Keratinocyte (primary cell): ENCODE measurements at regions not wholly inside any gene's neighbourhood (a gene's known extent, or its start where the extent isn't known, plus 50 kb on each side); places are given as distances from the start of the nearest gene placed in this dataset.

Experiments
- CTCF ChIP-seq, 3 experiments: IDR thresholded peaks in 1 of 3; conservative IDR thresholded peaks in 1 of 3; optimal IDR thresholded peaks in 1 of 3; 2 replicates in 2 of 3; 3 replicates in 1 of 3; pipeline versions ENCODE3 to v1.5.1; 2011; ENCODE audit warnings: low read length in 3 of 3, mild to moderate bottlenecking in 3 of 3, moderate library complexity in 2 of 3, control low read depth in 1 of 3, inconsistent platforms in 1 of 3; ENCODE audit not compliant: insufficient read depth in 2 of 3; ENCODE audit errors: extremely low read depth in 1 of 3
- EZH2 ChIP-seq: IDR thresholded peaks from one replicate; pipeline ENCODE4 v1.6.1; 2012; ENCODE audit warnings: inconsistent platforms, mild to moderate bottlenecking, low read length, moderate library complexity

DNA sequence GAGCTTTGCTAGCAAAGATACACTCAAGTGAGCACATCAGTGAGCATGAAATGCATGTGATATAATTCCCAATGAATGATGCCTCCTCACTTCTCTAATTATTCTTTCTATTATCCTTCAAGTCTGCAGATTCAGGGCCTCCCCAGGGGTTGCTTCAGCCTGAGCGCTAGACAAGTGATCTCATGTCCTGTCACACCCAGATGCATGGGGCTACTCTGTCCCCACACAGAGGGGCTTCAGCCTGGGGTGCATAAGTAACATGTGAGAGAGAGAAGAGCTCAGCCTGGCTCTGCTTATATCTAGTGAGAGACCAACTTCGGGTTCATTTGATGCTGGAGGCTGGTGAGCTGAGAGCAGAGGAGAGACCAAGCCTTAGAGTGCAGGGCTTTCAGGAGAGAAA is 85.2 kb downstream of the VPREB1 start:
- TF ChIP-seq CTCF (optimal IDR thresholded peaks at IDR 0.05 in 1 of 3, IDR thresholded peaks at IDR 0.05 in 1 of 3, conservative IDR thresholded peaks at IDR 0.05 in 1 of 3; ENCODE audit: extremely low read depth in 1 of 3, insufficient read depth in 2 of 3, low read length in 3 of 3) (no peak), EZH2 (no peak)
